ENCODE measurements at regions not wholly inside any gene's neighbourhood (a gene's known extent, or its start where the extent isn't known, plus 50 kb on each side); places are given as distances from the start of the nearest gene placed in this dataset.

DNA sequence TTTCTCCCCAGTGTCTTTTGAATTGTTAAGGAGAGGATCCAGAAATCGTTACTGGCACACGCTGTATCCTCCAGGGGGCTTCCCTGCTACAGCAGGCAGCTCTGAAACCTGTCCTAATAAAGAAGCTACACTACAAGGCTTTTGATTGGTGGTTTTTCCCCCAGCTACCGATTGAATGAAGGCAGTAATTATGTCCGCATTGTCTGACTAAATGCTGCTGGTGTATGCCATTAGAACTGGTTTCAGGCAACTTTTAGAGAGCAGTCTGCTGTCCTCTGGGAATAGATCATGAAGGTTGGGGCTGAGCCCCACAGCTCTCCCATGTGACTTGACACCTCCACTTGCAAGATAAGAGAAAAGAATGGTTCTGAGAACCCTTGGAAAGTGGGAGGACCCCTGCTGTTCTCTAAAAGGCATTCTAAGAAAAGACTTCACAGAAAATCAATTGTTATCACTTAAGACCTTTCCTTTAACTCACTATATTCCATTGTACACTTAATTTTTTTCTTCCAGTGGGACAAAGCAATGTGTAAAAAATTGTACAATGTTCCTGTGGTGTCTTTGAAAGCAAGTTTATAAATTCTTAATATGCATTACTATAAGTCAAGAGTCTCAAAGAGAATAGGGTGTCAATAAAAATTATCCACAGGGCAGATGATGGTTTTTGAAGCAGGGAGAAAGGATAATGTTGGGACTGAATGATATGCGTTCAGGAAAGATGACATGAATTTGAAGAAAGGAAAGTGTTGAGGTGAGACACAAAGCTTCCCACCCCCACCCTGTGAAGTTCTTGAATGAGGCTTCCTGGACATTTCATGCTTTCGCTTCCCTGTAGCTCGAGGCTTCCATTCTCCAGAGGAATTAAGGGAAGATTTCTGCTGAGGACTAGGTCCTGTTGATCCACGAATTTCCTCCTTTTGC is 53.0 kb upstream of the DAZL start:
- DNase-seq, result peak; percentile 49

DNA sequence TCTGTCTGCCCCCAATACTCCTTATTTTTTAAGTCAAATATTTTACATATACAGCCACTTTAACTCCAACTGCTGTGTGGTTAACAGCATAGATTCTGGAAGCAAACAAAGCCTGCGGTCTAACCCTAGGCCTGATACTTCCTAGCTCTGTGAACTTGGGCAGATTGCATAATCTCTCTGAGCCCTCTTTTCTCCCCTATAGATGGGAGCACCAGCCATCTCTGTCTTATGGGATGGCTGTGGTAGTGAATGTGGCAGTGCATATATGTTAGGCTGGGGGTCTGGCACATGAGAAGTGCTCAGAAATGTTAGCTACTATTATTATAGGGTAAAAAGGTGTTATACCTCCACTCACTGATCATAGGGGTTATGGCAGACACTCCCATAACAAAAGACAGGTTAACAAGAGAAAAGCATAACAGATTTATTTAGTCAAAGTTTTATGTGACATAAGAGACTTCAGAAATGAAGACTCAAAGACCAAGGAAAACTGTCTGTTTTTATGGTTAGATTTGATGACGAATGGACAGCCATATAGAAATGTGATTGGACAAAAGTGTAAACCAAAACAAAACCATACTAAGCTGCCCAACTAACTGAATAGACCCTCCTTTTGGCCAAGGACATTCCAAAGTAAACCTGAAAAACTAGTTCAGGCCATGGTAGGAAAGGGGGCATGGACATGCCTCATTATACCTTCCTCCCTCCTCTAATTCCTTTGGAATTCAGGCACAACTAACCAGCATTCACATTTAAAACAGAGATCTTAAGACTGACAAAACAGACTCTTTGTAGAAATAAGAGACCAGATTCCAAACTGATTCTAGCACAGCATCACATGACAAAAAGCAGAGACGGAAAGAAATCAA is 53.9 kb upstream of the DAZL start:
- no peak for DNase-seq

DNA sequence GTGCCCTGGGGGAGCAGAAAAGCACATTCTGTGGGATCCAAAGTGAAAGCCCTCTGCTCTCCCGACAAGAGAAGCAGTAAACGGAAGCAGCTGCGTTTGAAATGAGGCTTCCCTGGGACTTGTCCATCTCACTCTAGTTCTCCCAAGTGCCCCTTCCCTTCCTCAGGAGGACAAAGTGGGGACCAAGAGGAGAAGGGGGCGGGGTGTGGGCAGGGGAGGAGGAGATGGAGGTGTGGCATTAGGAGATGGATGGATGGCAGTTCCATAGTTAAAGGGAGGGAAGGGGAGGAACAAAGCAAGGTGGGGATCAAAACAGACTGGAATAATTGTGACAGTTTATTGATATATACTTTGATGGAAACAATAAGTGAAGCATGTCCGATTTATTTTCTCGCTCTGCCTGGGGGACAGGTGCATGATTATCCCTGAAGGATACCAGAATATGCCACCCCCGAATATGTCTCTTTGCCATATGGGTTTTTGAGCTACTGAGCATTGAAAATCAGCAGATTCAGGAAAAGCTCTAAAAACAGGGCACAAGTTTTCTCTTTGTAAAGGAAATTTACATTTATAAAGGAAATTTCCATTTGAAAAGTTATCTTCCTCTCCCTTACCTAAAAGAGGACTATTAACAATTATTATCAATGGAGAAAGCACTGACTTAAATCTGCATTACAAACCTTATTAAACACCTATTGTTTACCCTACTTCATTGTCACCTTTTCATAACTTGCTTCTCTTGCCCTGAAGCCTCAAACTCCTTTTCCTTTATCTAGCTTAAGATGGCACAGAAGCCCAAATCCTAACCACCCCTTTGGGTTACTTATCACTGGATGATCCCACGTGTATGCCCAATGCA is 58.9 kb upstream of the DAZL start:
- DNase-seq, result no peak

DNA sequence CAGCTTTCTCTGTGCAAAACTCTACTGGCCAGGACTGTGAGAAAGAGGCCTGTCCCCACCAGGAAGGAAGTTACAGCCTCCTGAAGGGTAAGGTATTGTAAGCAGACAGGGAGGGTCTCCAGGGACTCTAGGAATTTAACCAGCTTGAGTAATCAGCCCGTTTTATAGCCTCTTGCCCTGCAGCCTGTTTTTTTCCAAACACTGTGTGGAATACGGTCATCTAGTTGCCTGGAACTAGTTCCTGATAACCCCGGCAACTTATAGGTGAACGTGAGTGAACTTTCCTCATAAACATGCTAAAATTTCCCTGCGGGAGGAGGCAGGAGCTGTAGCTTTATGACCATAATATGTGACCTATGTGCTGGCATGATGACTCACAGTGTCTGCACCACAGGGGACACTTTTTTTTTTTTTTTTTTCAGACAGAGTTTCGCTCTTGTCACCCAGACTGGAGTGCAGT is 60.1 kb upstream of the DAZL start:
- no peak for DNase-seq

DNA sequence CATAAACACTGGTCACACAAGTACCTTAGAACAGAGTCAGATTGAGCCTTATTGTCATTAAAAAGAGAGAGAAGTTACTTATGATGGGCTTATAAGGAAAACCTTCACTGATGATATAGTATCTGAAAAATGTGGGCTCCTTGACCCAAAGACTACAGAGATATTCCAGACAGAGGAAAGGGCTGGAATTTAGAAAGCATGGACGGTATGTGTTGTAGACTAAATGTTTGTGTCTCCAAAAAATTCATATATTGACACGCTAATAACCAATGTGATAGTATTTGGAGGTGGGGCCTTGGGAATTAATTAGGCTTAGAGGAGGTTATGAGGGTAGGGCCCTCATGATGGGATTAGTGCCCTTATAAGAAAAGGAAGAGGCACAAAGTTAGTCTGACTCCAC is 61.0 kb upstream of the DAZL start:
- DNase-seq, result no peak

DNA sequence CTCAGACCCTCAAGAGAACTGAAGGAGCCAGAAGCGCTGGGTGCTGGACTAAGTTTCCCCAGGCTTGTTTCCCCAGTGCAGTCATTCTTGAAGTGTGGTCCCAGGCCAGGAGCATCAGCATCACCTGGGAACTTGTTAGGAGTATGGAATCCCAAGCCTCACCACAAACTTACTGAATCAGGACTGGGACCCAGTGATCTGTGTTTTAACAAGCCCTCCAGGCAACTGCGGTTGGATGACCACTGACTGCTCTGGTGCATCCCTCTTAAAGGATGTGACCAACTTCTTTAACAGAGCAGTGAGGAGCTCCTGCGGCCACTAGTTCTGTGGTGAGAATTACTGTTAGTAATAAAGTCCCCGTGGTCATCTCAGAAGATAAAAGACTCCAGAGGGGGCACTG is 62.4 kb upstream of the DAZL start:
- no peak for DNase-seq

DNA sequence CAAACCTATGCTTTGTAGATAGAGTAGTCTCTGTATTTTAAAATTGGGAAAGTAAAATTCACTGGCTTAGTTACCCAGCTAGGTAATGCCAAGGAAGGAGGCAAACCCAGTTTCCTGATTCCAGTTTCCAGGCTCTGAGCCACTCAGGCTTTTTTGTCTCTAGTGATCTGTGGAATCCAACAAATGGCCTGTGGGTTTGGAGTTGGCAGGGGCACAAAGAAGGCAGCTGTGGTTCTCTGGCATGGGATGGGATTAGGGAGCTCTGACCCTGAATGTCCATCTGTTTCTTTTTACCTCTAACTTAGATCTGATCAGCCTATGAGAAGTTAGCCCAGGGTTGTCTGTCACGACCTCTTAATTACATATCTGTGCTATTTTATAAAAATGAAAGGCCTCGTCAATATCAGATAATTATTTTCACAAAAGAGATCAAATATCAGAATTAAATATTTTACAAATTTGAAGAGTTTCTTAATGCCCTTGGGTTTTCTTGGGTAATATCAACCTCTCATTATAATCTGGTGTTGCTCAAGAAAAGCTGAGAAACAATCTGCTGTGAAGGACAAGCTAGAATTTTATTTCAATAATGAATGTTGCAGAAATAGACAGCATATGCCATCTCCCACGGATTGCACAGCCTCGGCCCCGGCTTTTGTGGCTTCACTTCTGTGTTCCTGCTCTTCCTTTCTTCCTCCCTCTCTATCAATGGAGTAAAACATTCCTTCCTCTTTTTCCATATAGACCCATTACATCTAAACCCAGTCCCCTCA is 63.7 kb upstream of the DAZL start:
- DNase-seq, result no peak

DNA sequence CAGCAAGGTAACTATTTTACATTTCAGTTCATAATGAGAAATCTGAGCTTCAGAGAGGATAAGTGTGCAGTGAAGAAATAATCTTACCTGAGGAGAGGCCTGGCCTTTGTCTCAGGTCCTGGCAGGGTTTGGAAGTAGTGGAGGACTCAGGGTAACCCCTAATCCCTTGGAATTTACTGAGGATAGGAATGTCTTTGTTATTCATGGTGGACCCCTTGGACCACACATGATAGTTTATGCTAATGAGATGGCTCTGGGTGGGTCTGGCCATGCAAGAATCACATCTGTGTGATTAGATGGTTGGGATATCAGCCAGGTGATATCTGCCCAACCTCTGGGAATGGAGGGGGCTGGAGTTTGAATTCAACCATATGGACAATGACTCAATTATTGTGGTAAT is 65.0 kb upstream of the DAZL start:
- DNase-seq, result no peak

DNA sequence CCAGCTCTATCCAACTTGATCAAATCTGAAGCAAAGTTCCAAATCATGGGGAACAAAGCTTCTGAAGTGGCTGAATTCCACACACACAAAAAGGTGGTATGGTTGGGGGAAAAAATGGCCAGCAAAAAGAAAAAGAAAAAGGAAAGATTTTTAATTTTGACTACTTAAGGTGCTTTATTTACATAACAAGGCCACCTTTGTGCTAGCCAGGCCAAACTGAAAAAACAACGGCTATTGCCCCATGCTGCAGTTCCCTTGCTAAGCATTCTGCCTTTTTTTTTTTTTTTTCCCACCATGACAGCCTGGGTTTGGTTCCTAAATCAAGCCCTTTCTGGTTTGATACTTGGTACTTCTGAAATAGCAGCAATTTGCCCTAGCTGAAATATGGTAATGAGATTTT is 66.5 kb upstream of the DAZL start:
- DNase-seq, result no peak

DNA sequence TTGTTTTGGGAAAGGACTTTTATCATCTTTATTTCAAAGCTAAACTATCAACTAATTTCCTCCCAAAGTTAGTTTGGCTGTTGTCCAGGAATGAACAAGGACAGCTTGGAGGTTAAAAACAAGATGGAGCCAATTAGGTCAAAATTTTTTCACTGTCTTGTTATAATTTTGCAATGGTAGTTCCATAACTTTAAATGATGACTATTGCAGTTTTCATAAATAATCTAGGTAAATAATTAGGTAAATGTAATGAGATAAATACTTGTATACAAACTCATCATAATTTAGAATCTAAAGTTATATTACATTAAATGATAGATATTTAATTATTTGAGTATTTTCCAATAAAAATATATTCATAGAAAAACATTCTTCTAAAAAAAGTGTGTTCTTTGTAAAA is 68.3 kb upstream of the DAZL start:
- DNase-seq, result no peak

DNA sequence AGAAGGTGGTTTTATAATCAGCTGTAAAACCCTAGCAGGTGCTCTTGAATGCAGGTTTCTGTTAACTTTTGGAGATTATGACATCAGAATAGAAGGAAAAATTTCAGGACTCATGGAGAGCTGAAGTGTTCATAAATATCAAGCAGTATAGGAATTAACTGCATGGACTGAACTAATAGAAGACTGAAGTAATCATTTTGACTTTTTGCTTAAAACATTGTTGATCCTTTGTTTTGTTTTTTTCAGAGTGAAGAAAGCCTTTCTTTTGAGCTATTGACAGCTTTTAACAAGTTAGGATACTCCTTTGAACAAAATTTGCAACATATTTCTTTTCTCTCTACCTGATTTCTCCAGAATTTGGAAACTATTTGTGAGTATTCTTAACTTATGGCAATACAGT is 70.6 kb upstream of the DAZL start:
- no peak for DNase-seq

DNA sequence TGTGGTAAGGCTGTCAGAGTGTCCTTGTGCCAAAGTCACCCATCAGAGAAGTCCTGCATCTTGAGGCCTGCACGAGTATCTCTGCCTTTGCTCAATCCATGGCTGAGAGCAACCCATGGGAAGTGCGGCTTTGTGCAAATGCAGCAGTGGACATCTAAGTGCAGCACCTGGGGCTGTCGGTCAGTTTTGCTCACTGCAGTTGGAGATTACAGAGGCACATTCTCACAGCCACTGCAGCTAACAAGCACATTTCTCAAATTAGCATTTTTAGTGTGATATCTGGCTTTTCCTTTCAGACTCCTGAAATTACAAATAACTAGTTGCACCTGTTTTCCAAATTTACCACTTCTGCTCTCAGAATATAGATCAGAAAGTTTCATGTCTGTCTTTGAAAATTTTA is 81.5 kb upstream of the DAZL start:
- no peak for DNase-seq

DNA sequence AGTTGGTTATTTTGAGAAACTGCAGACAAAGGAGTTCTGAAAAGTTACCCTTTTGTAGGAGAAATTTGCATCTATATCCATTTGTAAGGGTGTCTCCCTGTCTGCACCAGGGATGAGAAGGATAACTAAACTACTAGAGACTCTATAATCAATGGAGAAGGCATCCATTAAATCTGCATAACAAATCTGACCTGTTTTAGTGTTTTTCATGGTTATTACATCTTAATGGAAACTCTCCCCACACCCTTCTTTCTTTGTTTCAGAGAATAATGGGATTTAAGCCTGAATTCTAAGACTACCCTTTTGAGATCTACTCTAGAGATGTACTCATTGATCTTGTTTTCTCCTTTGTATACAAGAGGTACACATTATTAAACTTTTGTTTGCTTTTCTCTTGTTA is 82.0 kb upstream of the DAZL start:
- DNase-seq, result no peak

DNA sequence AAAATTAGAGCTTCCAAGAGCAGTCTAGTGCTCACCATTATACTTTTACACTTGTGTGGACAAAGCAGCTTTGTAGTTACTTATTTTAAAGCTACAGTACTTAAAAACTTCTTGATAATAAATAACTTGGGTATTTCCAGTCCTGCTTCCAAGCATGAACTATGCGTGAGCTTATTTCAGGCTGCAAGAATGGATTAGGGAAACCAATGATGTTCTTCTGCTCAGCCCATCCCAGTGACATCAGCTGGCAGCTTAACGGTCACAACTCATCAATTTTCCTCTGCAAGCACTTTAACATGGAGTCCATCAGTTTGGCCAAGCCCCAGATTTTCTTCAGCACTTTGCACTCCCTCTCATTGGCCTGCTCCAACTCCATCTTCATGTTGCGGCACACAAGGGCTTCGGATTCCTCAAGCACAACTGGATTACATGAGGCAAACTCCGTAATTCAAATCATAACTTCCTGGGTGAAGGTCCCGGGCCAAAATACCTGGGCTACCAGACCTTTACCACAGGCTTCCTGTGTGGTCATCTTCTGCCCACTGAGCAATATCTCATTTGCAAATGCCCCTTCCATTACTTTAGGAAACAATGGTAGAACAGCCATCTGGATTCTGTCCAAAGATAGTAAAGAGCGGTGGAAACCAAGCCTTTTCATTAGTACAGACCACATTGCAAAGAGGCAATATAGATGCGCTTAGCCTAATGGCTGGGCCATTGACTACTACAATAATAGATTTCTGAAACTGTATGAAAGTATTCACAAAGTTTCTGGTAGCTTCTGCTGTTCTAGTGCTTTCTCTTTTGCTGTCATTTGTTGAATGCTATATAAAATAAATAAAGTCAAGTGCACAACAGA is 87.5 kb upstream of the DAZL start:
- no peak for DNase-seq

DNA sequence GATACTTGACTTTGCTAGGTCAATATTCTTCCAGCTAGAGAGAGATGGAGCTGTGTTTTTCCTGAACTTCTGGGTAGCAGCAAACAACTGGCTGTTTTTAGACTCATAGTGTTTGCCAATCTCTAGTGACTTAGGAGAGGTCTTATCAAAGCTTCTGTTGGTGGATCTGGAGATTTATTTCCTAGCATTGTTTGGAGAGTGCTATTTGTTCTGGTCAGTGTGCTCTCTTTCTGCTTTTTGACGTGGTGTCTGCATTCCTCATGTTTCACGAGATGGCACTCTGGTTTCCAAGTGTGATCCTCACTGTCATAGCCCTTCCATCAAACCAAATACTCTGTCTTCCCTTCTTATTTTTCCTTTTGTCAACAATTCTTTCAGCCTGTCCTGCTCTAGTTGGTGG is 88.6 kb upstream of the DAZL start:
- DNase-seq, result no peak

DNA sequence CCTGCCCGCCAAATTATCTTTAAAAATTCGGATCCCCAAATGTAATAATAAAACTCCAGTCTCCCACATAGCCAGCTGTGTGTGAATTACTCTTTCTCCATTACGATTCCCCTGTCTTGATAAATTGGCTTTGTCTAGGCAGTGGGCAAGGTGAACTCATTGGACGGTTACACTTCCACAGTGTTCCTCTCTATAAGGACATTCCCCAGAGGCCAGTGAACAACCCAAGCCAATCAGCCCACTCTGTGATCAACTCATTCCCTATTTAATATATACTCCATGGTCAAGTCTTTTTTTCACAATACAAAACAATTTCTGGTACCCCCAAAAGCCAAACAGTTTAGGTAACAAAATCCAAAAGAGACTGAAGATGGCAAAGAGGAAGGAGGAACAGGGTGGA is 90.5 kb upstream of the DAZL start:
- DNase-seq, result no peak

DNA sequence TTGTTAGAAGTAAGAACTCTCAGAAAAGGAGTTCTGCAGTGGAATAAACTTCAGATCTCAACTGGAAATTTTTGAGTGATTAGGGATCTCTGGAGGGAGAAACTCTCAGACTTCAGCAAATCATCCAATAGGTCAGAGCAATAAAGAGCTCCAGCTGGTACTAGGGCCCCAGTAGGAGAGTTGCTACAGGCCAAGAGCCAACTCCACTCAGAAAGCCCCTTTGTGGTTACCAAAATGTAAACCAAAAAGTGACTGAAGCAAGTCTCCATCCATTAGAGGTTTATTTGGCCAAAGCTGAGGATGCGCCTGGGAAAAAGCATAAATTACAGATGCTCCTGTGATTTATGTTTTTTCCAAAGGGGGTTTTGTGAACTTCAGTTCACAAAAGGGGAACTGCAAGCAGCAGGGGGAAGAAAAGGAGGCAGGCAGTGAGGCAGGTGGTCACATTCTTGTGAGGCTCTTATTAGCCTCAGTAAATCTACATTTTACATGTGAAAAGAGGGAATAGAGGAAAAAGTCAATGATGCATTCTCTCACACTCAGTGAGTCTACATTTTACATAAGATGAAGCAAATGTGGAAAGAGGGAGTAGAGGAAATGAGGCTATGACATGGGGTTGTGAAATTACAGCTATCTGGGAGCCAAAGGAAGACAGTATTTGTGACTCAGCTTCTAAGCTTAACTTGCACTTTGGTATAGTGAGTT is 92.4 kb upstream of the DAZL start:
- DNase-seq, result no peak

DNA sequence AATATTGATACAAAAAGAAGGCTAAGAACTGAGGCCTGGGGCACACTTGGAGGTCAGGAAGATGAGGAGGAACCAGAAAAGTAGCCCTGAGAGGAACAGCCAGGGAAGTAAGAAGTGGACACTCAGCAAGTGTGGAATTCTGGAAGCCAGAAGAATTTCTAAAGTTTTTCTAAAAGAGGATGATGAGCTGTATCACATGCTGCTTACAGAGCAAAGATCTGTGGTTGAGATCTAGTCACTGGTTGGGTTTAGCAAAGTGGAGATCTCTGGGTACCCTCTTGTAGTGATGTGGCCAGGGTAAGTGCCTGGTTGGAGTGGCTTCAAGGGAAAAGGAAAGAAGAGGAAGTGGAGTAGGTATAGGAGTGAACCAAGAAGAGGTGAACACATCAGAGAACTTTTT is 95.4 kb upstream of the DAZL start:
- DNase-seq, result no peak

DNA sequence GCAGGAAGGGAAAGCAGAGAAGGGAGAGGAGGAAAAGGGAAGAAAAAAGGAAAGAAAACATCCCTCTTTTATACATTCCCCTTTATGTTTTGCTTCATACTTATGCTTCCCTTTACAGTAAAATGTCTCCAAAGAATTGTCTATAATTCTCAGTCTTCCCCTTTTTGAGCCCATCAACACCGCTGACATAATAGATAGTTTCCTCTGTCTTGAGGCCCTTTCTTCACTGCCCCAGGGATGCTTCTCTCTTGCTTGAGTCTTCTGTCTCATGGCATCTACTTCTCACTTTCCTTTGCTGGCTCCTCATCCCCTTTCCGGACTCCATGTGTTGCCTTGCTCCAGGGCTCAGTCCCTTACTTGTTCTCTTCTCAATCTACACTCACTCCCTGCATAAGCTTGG is 99.7 kb upstream of the DAZL start:
- DNase-seq, result no peak

DNA sequence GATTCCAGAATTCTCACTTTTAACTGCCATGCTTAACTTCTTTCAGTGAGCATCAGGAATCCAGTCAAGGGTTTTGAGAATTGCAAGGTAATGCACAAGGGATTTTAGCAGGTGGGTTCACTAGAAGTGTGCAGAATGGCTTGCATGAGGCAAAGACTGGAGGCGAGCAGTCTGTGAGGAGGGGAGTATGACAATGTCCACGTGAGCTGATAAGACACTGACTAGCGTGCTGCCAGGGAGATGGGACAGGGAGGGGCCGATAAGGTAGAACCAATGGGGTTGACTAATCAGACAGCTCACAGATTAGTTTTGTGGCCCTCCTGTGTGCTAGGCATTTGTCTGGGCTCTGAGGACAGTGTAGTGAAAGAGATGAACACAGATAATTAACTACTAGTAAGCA is 102.0 kb upstream of the DAZL start:
- DNase-seq, result no peak

DNA sequence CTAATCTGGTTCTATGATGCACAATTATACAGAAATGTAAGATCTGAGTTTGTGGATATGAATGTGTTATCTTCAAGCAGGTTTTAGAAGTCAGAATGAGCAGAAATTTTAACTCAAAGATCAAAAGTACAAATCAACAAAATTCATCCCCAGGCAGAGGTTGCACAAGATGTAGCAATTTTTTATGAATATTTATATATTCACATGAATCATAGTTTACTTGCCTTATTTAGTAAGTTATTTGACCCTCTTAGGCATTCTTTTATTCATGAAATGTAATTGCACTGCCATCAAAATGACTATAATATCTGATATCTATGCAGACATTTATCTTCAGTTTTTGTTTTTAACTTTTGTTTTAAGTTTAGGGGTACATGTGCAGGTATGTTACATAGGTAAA is 103.1 kb upstream of the DAZL start:
- DNase-seq, result no peak

All from NCI-H748 treated with DMSO at 0.1 percent for 48 hours (cell line).